GM12878 (cell line): ENCODE measurements at regions not wholly inside any gene's neighbourhood (a gene's known extent, or its start where the extent isn't known, plus 50 kb on each side); places are given as distances from the start of the nearest gene placed in this dataset.

ENCODE experiments used
- ATAC-seq: fragments of 200-7000 bp; cut with Tn5 transposase; 3 replicates; pipeline ENCODE4 v1.9.1; 2020; ENCODE audit warnings: mild to moderate bottlenecking, moderate library complexity
- BruUV-seq: library from RNA; stranded (reverse); fragments of 400-500 nt; replicated peaks from 2 replicates; lab custom pipeline; 2021; lab: Mats Ljungman, UMichigan
- CTCF ChIA-PET: fragments of 300-600 bp; sonication (Branson Sonifier 250); formaldehyde crosslinking; extraction: SDS; loops from one replicate; lab custom pipeline; 2021; ENCODE audit warnings: inconsistent platforms; lab: Yijun Ruan, JAX
- POLR2A ChIA-PET: fragments of 350-600 bp; formaldehyde crosslinking; extraction: SDS; loops from one replicate; lab custom pipeline; 2021; ENCODE audit warnings: inconsistent platforms; lab: Charles Lee
- RAD21 ChIA-PET: fragments of 300-600 bp; sonication (Branson Sonifier 250); formaldehyde crosslinking; loops from one replicate; lab custom pipeline; 2023; ENCODE audit warnings: antibody characterized with exemption; ENCODE audit not compliant: unreplicated experiment; lab: Charles Lee
- SMC1A ChIA-PET: fragments of 300-600 bp; sonication (Branson Sonifier 250); formaldehyde crosslinking; loops from one replicate; lab custom pipeline; 2023; ENCODE audit not compliant: unreplicated experiment, uncharacterized antibody; lab: Charles Lee
- DNase-seq: peaks from one replicate; pipeline ENCODE4 v3.0.0-alpha.2; 2011; ENCODE audit warnings: low read depth, low spot score
- FAIRE-seq: peaks from 3 replicates; lab custom pipeline; 2011; peaks lifted over from hg19 to GRCh38; lab: Jason Lieb, UNC
- H2AFZ ChIP-seq: 2 replicates; pipeline ENCODE4 v1.6.0; 2011; ENCODE audit warnings: low read depth, low read length, control low read depth; ENCODE audit not compliant: control insufficient read depth
- H3K27ac ChIP-seq: 2 replicates; pipeline ENCODE4 v1.5.1; 2011; ENCODE audit warnings: control low read depth; ENCODE audit not compliant: control insufficient read depth, insufficient read depth
- H3K27me3 ChIP-seq, 2 experiments: replicated peaks in 1 of 2; 2 replicates each; pipeline versions ENCODE4 v1.6.0 to v1.6.1; 2011; ENCODE audit warnings: low read length in 1 of 2; ENCODE audit not compliant: control insufficient read depth in 2 of 2, insufficient read depth in 2 of 2
- H3K36me3 ChIP-seq, 2 experiments: 2 replicates each; pipeline ENCODE4 v1.5.1; 2011; ENCODE audit warnings: low read length in 1 of 2; ENCODE audit not compliant: control insufficient read depth in 2 of 2, insufficient read depth in 2 of 2
- H3K4me1 ChIP-seq: 2 replicates; pipeline ENCODE4 v1.6.1; 2011; ENCODE audit warnings: mild to moderate bottlenecking, low read length, moderate library complexity, mixed read lengths; ENCODE audit not compliant: control insufficient read depth, insufficient read depth
- H3K4me2 ChIP-seq: 2 replicates; pipeline ENCODE4 v1.6.0; 2011; ENCODE audit warnings: control low read depth; ENCODE audit not compliant: control insufficient read depth, insufficient read depth
- H3K4me3 ChIP-seq: fragments of 200-600 bp; sonication (generic); 2 replicates; pipeline ENCODE4 v1.5.1; 2016
- H3K79me2 ChIP-seq: 2 replicates; pipeline ENCODE4 v1.6.0; 2011; ENCODE audit warnings: low read length; ENCODE audit not compliant: control insufficient read depth, insufficient read depth
- H3K9ac ChIP-seq: 2 replicates; pipeline ENCODE4 v1.8.0; 2011; ENCODE audit warnings: low read length, control low read depth, mixed read lengths; ENCODE audit not compliant: control insufficient read depth, insufficient read depth
- H3K9me3 ChIP-seq: replicated peaks from 3 replicates; pipeline ENCODE4 v1.5.1; 2011; ENCODE audit warnings: mild to moderate bottlenecking, low read length; ENCODE audit not compliant: control insufficient read depth, insufficient read depth
- H4K20me1 ChIP-seq: 2 replicates; pipeline ENCODE4 v1.6.0; 2011; ENCODE audit not compliant: control insufficient read depth, insufficient read depth
- BMI1 ChIP-seq: fragments of 450-650 bp; IDR thresholded peaks from 2 replicates; pipeline ENCODE4 v1.6.1; 2016; ENCODE audit warnings: mild to moderate bottlenecking, moderate library complexity, borderline replicate concordance
- CHD1 ChIP-seq: IDR thresholded peaks from 2 replicates; pipeline ENCODE4 v1.6.1; 2012; ENCODE audit warnings: low read depth, low read length, improper control_type of control experiment
- SMARCA5 ChIP-seq: fragments of 450-650 bp; IDR thresholded peaks from 2 replicates; pipeline ENCODE4 v1.6.1; 2017; ENCODE audit warnings: mild to moderate bottlenecking
- SREBF1 ChIP-seq: IDR thresholded peaks from 2 replicates; pipeline ENCODE4 v1.6.1; 2012; ENCODE audit warnings: mild to moderate bottlenecking, low read length
- WGBS: methylation state at CpG from one replicate; pipeline ENCODE4 v1.1.6; 2016; ENCODE audit warnings: low lambda C conversion rate; ENCODE audit not compliant: insufficient replicate concordance, insufficient coverage; ENCODE audit errors: missing lambda C conversion rate; 5-methylcytosine and 5-hydroxymethylcytosine counted together
- in situ Hi-C: fragments of 300-500 bp; cut with MboI; formaldehyde crosslinking; loops from 9 replicates; pipeline ENCODE4 v1.14.3; 2018; ENCODE audit warnings: mixed read lengths
- intact Hi-C: fragments of 100-400 bp; cut with micrococcal nuclease; formaldehyde crosslinking; loops from one replicate; pipeline ENCODE4 v1.14.2; 2022; ENCODE audit not compliant: unreplicated experiment
- TF ChIP-seq, protein P1 (sequence below): fragments of 450-650 bp; IDR thresholded peaks from 2 replicates; pipeline ENCODE4 v1.6.1; 2017; ENCODE audit warnings: mild to moderate bottlenecking
- TF ChIP-seq, protein P2 (sequence below): fragments of 450-650 bp; IDR thresholded peaks from 2 replicates; pipeline ENCODE4 v1.6.1; 2016; ENCODE audit warnings: mild to moderate bottlenecking

DNA sequence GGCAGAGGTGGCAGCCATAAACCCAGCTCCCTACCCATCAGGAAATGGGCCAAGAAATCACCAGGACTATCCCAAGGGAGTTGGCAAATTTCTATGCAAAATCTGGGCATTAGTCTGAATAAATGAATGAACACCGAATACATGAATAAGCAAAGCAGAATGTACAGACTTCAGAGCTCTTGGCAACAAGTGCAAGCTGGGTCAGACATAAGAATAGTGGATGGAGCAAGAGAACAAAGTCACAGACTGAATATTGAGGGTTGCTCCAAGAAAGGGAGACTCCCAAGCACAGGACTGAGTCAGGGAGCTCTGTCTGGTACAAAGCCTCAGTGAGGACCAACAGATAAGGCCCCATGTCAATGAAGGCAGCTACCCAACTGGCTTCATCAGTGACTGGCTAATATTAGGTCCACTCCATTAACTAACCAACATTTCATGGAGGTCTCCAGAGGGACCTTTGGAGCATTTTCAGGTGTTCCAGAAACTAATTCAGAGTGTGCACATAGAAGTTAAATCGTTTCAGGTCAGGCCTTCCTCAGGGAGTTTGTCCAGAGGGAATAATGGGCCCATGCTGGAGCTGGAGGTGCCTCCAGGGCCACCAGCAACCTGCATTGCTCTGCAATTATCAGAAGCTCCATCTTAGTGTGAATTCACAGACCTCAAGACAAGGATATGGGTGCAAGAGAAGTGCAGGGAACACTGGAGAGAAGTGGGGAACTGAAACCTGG, 191.5 kb upstream of the RALGAPA2 start:
- ChIA-PET RAD21 (no interaction called here), POLR2A (no interaction called here), CTCF (interaction anchor here (0.7 kb wide), 1 partner anchor 9 kb away, joined by 3 read pairs; no protein-coding TSS in a partner anchor), SMC1A (no interaction called here)
- no peaks in the 10 kb centered on the region for H3K9me3 ChIP-seq
- DNase-seq = no peak
- FAIRE-seq = no peak
- no peak overlapping the region for H3K9ac ChIP-seq
- no peaks in the 10 kb centered on the region for H3K79me2 ChIP-seq
- 0% methylated on average over 2 of the region's 2 CpGs for WGBS
- H3K4me1 ChIP-seq = no peaks in the 10 kb centered on the region
- no peak for ATAC-seq
- no peak overlapping the region for H3K4me2 ChIP-seq
- no peak overlapping the region for H3K27ac ChIP-seq
- in situ Hi-C loops = no loop called here
- no TSS peak for BruUV-seq
- H3K4me3 ChIP-seq = no peak overlapping the region
- no peaks in the 10 kb centered on the region for H3K36me3 ChIP-seq
- TF ChIP-seq SREBF1 = no peak
- H3K27me3 ChIP-seq = no peaks in the 10 kb centered on the region; a peak in 1 of 4 replicates
- H2AFZ ChIP-seq = no peak overlapping the region
- no peaks in the 10 kb centered on the region for H4K20me1 ChIP-seq
- intact Hi-C loops = no loop called here

DNA sequence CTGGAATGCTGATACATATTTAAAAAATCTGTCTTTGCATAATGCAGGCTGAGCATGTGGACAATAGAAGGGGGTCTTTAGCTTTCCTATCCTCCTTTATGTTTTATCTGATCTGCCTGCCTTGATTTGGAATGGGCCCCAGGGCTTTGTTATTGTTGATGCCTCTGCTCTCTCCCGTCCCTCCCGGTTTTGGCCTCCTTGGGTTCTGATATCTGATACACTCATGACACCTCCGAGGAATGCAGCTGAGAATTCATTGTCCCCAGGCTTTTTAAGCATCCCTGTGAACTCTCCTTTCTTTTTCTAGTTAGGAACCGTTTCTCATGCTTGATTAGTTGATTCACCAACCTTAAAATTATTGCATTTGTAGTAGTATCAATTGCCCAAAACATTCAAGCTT, 185.5 kb upstream of the RALGAPA2 start:
- ATAC-seq = no peak
- H3K4me1 ChIP-seq = no peaks in the 10 kb centered on the region
- H3K36me3 ChIP-seq = no peaks in the 10 kb centered on the region
- H3K9me3 ChIP-seq = no peaks in the 10 kb centered on the region
- H3K79me2 ChIP-seq = no peaks in the 10 kb centered on the region
- no peak overlapping the region for H2AFZ ChIP-seq
- H3K9ac ChIP-seq = no peak overlapping the region
- RAD21 ChIA-PET = no interaction called here
- no peak for DNase-seq
- intact Hi-C loops = no loop called here
- 0% methylated on average over 4 of the region's 4 CpGs for WGBS
- BruUV-seq = no TSS peak
- no peaks in the 10 kb centered on the region for H3K27me3 ChIP-seq
- POLR2A ChIA-PET = no interaction called here
- SMC1A ChIA-PET = no interaction called here
- H3K4me3 ChIP-seq = no peak overlapping the region
- no peak overlapping the region for H3K27ac ChIP-seq
- in situ Hi-C loops = no loop called here
- H3K4me2 ChIP-seq = no peak overlapping the region
- FAIRE-seq = no peak
- TF ChIP-seq, protein P1, sequence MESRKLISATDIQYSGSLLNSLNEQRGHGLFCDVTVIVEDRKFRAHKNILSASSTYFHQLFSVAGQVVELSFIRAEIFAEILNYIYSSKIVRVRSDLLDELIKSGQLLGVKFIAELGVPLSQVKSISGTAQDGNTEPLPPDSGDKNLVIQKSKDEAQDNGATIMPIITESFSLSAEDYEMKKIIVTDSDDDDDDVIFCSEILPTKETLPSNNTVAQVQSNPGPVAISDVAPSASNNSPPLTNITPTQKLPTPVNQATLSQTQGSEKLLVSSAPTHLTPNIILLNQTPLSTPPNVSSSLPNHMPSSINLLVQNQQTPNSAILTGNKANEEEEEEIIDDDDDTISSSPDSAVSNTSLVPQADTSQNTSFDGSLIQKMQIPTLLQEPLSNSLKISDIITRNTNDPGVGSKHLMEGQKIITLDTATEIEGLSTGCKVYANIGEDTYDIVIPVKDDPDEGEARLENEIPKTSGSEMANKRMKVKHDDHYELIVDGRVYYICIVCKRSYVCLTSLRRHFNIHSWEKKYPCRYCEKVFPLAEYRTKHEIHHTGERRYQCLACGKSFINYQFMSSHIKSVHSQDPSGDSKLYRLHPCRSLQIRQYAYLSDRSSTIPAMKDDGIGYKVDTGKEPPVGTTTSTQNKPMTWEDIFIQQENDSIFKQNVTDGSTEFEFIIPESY = no peak
- TF ChIP-seq CHD1 (no peak), BMI1 (no peak), SMARCA5 (no peak)
- TF ChIP-seq, protein P2, sequence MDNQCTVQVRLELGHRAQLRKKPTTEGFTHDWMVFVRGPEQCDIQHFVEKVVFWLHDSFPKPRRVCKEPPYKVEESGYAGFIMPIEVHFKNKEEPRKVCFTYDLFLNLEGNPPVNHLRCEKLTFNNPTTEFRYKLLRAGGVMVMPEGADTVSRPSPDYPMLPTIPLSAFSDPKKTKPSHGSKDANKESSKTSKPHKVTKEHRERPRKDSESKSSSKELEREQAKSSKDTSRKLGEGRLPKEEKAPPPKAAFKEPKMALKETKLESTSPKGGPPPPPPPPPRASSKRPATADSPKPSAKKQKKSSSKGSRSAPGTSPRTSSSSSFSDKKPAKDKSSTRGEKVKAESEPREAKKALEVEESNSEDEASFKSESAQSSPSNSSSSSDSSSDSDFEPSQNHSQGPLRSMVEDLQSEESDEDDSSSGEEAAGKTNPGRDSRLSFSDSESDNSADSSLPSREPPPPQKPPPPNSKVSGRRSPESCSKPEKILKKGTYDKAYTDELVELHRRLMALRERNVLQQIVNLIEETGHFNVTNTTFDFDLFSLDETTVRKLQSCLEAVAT = no peak
- TF ChIP-seq, all 136 proteins: peak for 0
- H4K20me1 ChIP-seq = no peaks in the 10 kb centered on the region
- CTCF ChIA-PET = no interaction called here
